ENCODE measurements at regions not wholly inside any gene's neighbourhood (a gene's known extent, or its start where the extent isn't known, plus 50 kb on each side); places are given as distances from the start of the nearest gene placed in this dataset.

DNA sequence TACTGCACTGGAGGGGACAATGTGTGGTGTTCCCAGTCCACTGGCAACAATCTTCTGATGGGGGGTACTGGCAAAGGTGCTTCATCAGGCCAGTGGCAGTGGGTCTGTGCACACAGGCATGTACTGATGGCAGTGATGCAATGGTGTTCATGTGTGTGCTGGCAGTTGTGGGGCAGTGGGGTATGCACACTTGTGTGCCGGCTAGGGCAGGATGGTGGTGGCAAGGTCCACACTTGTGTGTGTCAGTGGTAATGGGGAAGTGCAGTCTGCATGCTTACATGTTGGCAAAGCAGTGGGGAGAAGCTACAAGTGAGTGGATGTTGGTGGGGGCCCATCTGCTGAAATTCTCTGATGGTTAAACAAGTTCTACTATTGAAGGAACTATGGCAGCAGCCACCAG, 504.6 kb upstream of the ZNF462 start:
- H3K4me3 Mint-ChIP-seq = no peak overlapping the region
- Histone ChIP-seq H2AFZ (ENCODE audit: low read length) (no peak overlapping the region), H4K91ac (ENCODE audit: insufficient read length, low read depth, low read length) (no peak overlapping the region), H3K23me2 (ENCODE audit: insufficient read length, low read depth, low read length, poor library complexity, severe bottlenecking) (no peaks in the 10 kb centered on the region), H3K79me1 (ENCODE audit: insufficient read depth, low read depth, low read length, poor library complexity, severe bottlenecking) (no peaks in the 10 kb centered on the region), H4K5ac (ENCODE audit: insufficient read length, low read depth, low read length) (no peak overlapping the region), H3T11ph (ENCODE audit: low read length) (no peak overlapping the region), H3K14ac (ENCODE audit: insufficient read depth, low read length) (no peak overlapping the region), H3K27me3 (ENCODE audit: insufficient read depth, low read length) (no peaks in the 10 kb centered on the region), H2BK12ac (ENCODE audit: insufficient read length, low read depth, low read length) (no peak overlapping the region), H4K8ac (replicated peaks; ENCODE audit: insufficient read length, low read depth, low read length) (no peak overlapping the region), H2BK120ac (ENCODE audit: low read depth, low read length, poor library complexity, severe bottlenecking) (no peak overlapping the region), H3K23ac (ENCODE audit: insufficient read length, low read depth, low read length) (no peak overlapping the region), H3K9me3 (ENCODE audit: control insufficient read depth, low read depth, low read length) (no peaks in the 10 kb centered on the region), H3K27ac (ENCODE audit: insufficient read length, low read depth, low read length) (no peak overlapping the region), H3K56ac (ENCODE audit: insufficient read length, low read depth, low read length) (no peak overlapping the region), H2BK20ac (ENCODE audit: low read depth, low read length, poor library complexity, severe bottlenecking) (no peak overlapping the region), H2AK5ac (ENCODE audit: insufficient read length, low read length) (no peak overlapping the region), H2BK15ac (ENCODE audit: low read depth, low read length) (no peak overlapping the region), H3K4ac (ENCODE audit: low read depth, low read length) (no peak overlapping the region), H3K18ac (ENCODE audit: insufficient read length, low read depth, low read length) (no peak overlapping the region), H3K4me1 (ENCODE audit: insufficient read depth, low read length) (no peaks in the 10 kb centered on the region), H3K9ac (ENCODE audit: extremely low read depth, insufficient read length, low read length) (no peak overlapping the region), H3K79me2 (ENCODE audit: insufficient read depth, low read length) (no peaks in the 10 kb centered on the region), H2BK5ac (ENCODE audit: insufficient read length, low read length) (no peak overlapping the region), H4K20me1 (ENCODE audit: control insufficient read depth, insufficient read depth, insufficient read length) (no peaks in the 10 kb centered on the region), H3K4me2 (ENCODE audit: insufficient read depth, insufficient read length, low read length) (no peak overlapping the region)
- H3K36me3 Mint-ChIP-seq (ENCODE audit: insufficient read depth in 1 of 3, low read depth in 3 of 3) = no peaks in the 10 kb centered on the region; a peak in 1 of 7 replicates
- H3K4me1 Mint-ChIP-seq = no peaks in the 10 kb centered on the region
- WGBS (ENCODE audit: extremely low coverage, insufficient read length, low lambda C conversion rate) = no CpG with 5 or more reads among the region's 1 CpG
- H3K27me3 Mint-ChIP-seq (ENCODE audit: low read depth) = no peaks in the 10 kb centered on the region
- no peak overlapping the region for H3K27ac Mint-ChIP-seq
- no peak for DNase-seq
- peaks cover 0 to 5% of the 10 kb centered on the region in 2 experiments; a peak in 2 of 5 replicates for H3K9me3 Mint-ChIP-seq
- TF ChIP-seq, protein P1, sequence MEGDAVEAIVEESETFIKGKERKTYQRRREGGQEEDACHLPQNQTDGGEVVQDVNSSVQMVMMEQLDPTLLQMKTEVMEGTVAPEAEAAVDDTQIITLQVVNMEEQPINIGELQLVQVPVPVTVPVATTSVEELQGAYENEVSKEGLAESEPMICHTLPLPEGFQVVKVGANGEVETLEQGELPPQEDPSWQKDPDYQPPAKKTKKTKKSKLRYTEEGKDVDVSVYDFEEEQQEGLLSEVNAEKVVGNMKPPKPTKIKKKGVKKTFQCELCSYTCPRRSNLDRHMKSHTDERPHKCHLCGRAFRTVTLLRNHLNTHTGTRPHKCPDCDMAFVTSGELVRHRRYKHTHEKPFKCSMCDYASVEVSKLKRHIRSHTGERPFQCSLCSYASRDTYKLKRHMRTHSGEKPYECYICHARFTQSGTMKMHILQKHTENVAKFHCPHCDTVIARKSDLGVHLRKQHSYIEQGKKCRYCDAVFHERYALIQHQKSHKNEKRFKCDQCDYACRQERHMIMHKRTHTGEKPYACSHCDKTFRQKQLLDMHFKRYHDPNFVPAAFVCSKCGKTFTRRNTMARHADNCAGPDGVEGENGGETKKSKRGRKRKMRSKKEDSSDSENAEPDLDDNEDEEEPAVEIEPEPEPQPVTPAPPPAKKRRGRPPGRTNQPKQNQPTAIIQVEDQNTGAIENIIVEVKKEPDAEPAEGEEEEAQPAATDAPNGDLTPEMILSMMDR (conservative IDR thresholded peaks at IDR 0.05) = no peak

All from H9 (cell line).